ENCODE measurements at regions not wholly inside any gene's neighbourhood (a gene's known extent, or its start where the extent isn't known, plus 50 kb on each side); places are given as distances from the start of the nearest gene placed in this dataset.

DNA sequence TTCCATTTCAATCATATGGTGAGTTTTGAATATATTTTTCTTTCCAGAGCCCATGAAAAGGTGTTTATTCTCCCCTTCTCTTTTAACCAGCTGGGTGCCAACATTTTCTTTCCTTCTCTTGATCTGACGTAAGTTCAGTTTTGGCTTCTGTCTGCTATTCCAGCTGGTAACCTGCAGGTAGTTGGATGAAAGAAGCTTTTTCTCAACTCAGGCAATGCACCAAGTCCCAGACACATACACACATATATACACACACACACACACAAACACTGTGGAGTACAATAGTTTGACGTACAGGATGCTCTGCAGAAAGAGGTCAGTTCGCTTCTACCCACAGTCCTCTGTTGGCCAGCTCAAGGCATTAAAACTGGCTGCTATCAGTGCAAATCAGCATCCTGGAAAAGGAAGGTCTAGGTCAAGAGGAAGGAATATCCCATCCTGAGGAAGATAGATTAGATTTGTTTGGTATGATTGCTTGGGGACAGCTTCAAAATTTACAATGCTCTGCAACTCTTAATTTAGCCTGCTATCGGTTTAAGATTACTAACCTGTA lies 214.3 kb upstream of the SEMA6A start:
- intact Hi-C loops (cut with DNase I) = no loop called here
- no peak overlapping the region for H3K27ac ChIP-seq
- H3K4me3 ChIP-seq = no peak overlapping the region
- TF ChIP-seq, protein P1, sequence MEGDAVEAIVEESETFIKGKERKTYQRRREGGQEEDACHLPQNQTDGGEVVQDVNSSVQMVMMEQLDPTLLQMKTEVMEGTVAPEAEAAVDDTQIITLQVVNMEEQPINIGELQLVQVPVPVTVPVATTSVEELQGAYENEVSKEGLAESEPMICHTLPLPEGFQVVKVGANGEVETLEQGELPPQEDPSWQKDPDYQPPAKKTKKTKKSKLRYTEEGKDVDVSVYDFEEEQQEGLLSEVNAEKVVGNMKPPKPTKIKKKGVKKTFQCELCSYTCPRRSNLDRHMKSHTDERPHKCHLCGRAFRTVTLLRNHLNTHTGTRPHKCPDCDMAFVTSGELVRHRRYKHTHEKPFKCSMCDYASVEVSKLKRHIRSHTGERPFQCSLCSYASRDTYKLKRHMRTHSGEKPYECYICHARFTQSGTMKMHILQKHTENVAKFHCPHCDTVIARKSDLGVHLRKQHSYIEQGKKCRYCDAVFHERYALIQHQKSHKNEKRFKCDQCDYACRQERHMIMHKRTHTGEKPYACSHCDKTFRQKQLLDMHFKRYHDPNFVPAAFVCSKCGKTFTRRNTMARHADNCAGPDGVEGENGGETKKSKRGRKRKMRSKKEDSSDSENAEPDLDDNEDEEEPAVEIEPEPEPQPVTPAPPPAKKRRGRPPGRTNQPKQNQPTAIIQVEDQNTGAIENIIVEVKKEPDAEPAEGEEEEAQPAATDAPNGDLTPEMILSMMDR (IDR thresholded peaks at IDR 0.05) = no peak
- TF ChIP-seq POLR2A (IDR thresholded peaks at IDR 0.05) (no peak), POLR2AphosphoS5 (IDR thresholded peaks at IDR 0.05) (no peak)
- 69% methylated on average over 4 of the region's 4 CpGs for WGBS
- no peak for DNase-seq (ENCODE audit: low spot score)
- no peaks in the 10 kb centered on the region for H3K27me3 ChIP-seq (replicated peaks; ENCODE audit: insufficient read depth)
- H3K4me1 ChIP-seq (replicated peaks) = no peaks in the 10 kb centered on the region
- H3K9me3 ChIP-seq = no peaks in the 10 kb centered on the region
- no peaks in the 10 kb centered on the region for H3K36me3 ChIP-seq

DNA sequence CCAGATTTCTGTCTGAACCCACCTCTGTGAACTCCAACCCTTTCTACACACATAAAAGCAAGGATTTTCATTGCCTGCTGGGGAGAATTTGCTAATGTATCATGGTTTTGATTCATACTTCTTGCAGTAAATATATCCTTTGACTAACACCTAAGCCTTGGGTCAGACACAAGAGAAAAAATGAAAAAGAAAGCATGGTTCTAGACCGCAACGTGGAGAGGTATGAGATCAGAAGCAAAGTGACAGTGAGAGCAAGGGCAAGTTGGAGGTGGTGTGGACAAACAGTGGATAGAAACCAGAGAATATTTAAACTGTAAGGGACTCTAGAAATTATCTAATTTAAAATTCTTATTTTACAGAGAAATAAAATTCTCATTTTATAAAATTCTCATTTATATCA lies 212.9 kb upstream of the SEMA6A start:
- intact Hi-C loops (cut with DNase I) = no loop called here
- no peak overlapping the region for H3K27ac ChIP-seq
- H3K4me3 ChIP-seq = no peak overlapping the region
- no peaks in the 10 kb centered on the region for H3K4me1 ChIP-seq (replicated peaks)
- WGBS = 94% methylated on average over 2 of the region's 2 CpGs
- H3K27me3 ChIP-seq (replicated peaks; ENCODE audit: insufficient read depth) = no peaks in the 10 kb centered on the region
- TF ChIP-seq POLR2A (IDR thresholded peaks at IDR 0.05) (no peak), POLR2AphosphoS5 (IDR thresholded peaks at IDR 0.05) (no peak)
- TF ChIP-seq, protein P1 (IDR thresholded peaks at IDR 0.05) = no peak
- H3K9me3 ChIP-seq = no peaks in the 10 kb centered on the region
- no peaks in the 10 kb centered on the region for H3K36me3 ChIP-seq
- DNase-seq (ENCODE audit: low spot score) = no peak

DNA sequence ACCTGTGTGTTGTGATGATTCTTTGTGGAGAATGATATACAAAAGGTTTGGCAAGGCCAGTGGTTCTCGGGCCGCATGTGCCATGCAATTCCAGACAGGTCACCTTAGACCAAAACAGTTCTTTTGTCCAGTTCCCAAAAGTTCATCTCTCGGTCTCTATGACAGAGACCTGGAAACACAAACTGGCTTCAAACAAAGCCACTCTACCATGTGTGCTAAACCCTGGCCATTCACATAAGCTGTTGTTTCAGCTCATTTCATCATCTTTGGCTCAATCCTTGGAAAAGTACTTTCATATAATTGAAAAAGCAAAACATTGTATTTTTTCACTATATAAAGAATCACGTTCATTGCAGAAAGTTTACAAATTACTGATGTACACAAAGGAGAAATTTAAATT lies 210.5 kb upstream of the SEMA6A start:
- H3K27ac ChIP-seq = no peak overlapping the region
- intact Hi-C loops (cut with DNase I) = no loop called here
- DNase-seq (ENCODE audit: low spot score) = no peak
- H3K27me3 ChIP-seq (replicated peaks; ENCODE audit: insufficient read depth) = no peaks in the 10 kb centered on the region
- 87% methylated on average over 4 of the region's 4 CpGs for WGBS
- no peaks in the 10 kb centered on the region for H3K9me3 ChIP-seq
- TF ChIP-seq POLR2AphosphoS5 (IDR thresholded peaks at IDR 0.05) (no peak), POLR2A (IDR thresholded peaks at IDR 0.05) (no peak)
- TF ChIP-seq, protein P1 (IDR thresholded peaks at IDR 0.05) = no peak
- no peaks in the 10 kb centered on the region for H3K36me3 ChIP-seq
- no peaks in the 10 kb centered on the region for H3K4me1 ChIP-seq (replicated peaks)
- H3K4me3 ChIP-seq = no peak overlapping the region

DNA sequence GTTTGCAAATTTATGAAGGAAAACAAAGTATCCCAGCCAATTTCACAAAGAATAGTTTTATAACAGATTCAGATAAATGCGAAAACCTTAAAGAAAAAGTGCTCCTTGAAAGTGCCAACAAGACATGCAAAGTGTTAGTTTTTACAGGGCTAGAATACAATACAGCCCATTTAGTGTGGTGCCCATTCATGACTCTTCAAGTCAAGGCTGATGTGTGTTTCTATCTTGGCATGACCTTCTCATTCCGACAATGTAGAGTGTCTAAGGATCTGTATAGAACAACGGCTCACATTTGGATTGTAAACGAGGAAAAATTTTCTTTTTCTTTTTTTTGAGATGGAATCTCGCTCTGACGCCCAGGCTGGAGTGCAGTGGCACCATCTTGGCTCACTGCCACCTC lies 205.2 kb upstream of the SEMA6A start:
- Histone ChIP-seq H3K36me3 (no peaks in the 10 kb centered on the region), H3K9me3 (no peaks in the 10 kb centered on the region), H3K4me1 (replicated peaks) (no peaks in the 10 kb centered on the region), H3K4me3 (no peak overlapping the region), H3K27ac (no peak overlapping the region), H3K27me3 (replicated peaks; ENCODE audit: insufficient read depth) (no peaks in the 10 kb centered on the region)
- TF ChIP-seq POLR2A (IDR thresholded peaks at IDR 0.05) (no peak), POLR2AphosphoS5 (IDR thresholded peaks at IDR 0.05) (no peak)
- TF ChIP-seq, protein P1 (IDR thresholded peaks at IDR 0.05) = no peak
- WGBS = 64% methylated on average over 6 of the region's 6 CpGs
- intact Hi-C loops (cut with DNase I) = no loop called here
- DNase-seq (ENCODE audit: low spot score) = no peak

DNA sequence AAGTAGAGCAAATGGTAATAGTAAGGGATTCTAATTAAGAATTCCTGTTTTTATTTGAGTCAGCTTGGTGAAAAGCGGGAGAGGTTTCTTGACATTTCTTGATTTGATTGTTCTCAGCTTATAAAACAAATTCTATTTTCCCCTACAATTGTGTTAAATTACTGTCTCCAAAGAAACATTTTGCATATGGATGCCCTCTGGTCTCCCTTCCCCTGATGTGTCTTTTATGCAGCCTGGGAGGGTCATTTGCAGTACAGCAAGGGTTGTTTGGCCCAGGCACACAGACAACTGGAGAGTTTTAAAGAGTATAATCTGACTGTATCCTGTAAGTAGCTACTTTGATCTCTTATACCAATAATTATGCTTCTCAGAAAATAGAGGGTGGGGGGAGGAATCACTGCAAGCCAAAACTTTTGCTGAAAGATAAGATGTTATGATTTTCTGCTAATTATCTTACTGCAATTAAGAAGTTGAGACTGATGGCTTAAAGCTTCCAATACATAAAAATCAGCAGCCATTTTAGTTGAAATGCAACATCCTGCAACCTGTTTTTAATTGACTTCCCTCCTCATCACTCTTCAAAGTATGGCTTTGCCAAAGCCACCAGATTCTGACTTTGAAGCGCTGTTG lies 204.1 kb upstream of the SEMA6A start:
- Histone ChIP-seq H3K36me3 (no peaks in the 10 kb centered on the region), H3K27ac (no peak overlapping the region), H3K4me1 (replicated peaks) (no peaks in the 10 kb centered on the region), H3K4me3 (no peak overlapping the region), H3K9me3 (no peaks in the 10 kb centered on the region), H3K27me3 (replicated peaks; ENCODE audit: insufficient read depth) (no peaks in the 10 kb centered on the region)
- no peak for DNase-seq (ENCODE audit: low spot score)
- intact Hi-C loops (cut with DNase I) = no loop called here
- 80% methylated on average over 2 of the region's 2 CpGs for WGBS
- TF ChIP-seq, protein P1 (IDR thresholded peaks at IDR 0.05) = no peak
- TF ChIP-seq POLR2AphosphoS5 (IDR thresholded peaks at IDR 0.05) = no peak
- no peak for TF ChIP-seq POLR2A (IDR thresholded peaks at IDR 0.05)
